ENCODE measurements at regions not wholly inside any gene's neighbourhood (a gene's known extent, or its start where the extent isn't known, plus 50 kb on each side); places are given as distances from the start of the nearest gene placed in this dataset.

- TF ChIP-seq, protein P1, sequence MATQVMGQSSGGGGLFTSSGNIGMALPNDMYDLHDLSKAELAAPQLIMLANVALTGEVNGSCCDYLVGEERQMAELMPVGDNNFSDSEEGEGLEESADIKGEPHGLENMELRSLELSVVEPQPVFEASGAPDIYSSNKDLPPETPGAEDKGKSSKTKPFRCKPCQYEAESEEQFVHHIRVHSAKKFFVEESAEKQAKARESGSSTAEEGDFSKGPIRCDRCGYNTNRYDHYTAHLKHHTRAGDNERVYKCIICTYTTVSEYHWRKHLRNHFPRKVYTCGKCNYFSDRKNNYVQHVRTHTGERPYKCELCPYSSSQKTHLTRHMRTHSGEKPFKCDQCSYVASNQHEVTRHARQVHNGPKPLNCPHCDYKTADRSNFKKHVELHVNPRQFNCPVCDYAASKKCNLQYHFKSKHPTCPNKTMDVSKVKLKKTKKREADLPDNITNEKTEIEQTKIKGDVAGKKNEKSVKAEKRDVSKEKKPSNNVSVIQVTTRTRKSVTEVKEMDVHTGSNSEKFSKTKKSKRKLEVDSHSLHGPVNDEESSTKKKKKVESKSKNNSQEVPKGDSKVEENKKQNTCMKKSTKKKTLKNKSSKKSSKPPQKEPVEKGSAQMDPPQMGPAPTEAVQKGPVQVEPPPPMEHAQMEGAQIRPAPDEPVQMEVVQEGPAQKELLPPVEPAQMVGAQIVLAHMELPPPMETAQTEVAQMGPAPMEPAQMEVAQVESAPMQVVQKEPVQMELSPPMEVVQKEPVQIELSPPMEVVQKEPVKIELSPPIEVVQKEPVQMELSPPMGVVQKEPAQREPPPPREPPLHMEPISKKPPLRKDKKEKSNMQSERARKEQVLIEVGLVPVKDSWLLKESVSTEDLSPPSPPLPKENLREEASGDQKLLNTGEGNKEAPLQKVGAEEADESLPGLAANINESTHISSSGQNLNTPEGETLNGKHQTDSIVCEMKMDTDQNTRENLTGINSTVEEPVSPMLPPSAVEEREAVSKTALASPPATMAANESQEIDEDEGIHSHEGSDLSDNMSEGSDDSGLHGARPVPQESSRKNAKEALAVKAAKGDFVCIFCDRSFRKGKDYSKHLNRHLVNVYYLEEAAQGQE (IDR thresholded peaks at IDR 0.05; ENCODE audit: low read depth, low read length): no peak
- TF ChIP-seq CTCF (IDR thresholded peaks at IDR 0.05): no peak
- no peak for TF ChIP-seq GABPA (IDR thresholded peaks at IDR 0.05; ENCODE audit: low read depth)
- no peak for TF ChIP-seq SMC3 (IDR thresholded peaks at IDR 0.05; ENCODE audit: low read depth, low read length)
Measured at GRCh38 chr10:128602183-128602582, 476.0 kb upstream of the MKI67 start.
